Stimulated activated CD8-positive, alpha-beta memory T cell treated with anti-CD3 and anti-CD28 coated beads, Interleukin-4, amount 100 ng/mL, for 24 hours (primary cell): ENCODE measurements at regions not wholly inside any gene's neighbourhood (a gene's known extent, or its start where the extent isn't known, plus 50 kb on each side); places are given as distances from the start of the nearest gene placed in this dataset.

Experiments
- DNase-seq: peaks from one replicate; pipeline ENCODE4 v3.0.0-alpha.2; 2020; ENCODE audit warnings: low read depth

DNA sequence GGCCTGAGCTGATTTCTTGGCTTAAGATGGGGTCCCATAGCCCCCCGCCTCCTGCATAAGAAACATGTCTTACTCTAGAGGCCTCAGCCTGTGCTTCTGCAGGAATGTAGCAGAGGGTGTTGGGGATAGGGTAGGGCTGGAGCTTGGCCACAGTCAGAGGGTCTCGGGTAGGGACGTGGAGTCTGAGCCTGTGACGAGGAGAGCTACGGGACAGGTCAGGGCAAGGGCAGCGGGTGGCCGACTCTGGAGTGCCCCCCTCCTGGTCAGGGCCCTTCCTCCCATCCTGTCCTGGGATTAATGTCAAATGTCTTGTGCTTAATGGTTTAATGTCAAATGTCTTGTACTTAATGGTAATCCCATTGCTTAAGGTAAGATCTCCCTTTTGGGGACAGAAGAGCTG lies 130.4 kb downstream of the GLI2 start:
- DNase-seq, result no peak

DNA sequence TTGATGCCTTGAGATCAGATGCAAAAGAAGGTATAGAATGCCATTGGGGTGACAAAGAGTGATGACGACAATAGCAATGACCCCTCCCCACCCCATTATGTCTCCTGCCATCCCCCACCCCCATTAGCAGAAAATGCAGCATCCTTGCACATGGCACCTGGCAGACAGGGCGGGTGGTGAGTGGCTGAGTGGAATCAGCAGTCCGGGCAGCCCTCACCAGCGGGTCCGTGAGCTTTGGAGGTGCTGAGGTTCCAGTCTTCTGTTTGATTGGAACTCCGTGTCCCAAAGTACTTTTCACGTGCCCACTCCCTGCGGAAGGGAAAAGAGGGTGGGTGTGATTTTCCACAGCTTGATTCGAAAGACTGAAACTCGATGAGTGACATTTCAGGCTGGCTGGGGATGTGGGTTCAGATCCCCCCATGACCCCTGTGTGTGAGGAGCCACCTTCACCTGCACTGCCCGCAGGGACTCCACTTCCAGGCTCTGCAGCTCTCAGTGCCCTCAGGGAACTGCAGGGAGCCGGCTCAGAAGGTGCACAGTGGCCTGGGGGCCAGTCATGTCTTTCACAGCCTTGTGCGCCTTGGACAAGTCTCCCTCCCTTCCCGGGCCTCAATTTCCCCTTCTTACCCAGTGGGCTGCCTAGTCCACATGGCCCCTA lies 130.9 kb downstream of the GLI2 start:
- DNase-seq, result no peak

DNA sequence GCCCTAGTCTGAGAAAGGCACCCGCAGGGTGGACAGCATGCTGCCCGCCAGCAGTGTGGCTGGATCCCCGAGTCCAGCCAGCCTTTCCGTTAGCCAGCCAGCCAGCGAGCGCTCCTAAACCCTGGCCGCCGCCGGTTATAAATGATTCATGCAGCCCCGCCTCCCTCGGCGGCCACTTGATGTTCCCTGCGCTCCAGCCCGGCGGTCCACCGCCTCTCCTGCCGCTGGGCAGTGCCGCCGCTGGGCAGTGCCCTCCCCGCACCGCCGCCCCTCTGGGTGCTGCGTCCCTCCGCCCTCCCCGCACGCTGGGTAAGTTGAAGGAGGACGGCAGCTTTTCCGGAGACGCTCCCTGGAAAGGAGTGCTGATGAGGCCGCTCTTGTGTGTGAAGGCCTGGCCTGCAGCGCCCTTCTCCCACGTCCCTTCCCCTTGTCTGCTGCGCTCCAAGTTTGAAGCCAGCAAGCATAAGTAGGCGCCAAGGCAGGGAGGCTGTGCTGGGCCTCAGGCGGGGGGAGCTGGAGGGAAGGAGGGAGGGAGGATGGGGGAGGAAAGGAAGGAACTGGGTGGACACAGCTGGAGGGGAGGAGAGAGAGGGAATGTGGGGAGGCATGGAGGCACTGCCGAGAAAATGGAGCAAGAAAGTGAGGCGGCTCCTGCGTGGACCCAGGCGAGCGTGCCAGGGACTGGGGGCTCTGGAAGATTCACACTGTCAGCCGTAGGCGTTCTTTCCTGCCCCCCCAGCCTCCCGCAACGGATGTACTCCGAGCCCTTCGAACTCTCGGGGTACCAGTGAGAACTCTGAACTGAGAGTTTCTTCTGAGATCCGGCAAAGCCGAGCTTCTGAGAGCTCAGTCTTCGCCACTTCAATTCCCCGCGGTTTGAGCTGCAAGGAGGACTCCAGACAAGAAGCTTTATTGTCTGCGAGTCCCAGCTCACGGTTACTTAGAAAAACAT lies 131.9 kb downstream of the GLI2 start:
- no peak for DNase-seq

DNA sequence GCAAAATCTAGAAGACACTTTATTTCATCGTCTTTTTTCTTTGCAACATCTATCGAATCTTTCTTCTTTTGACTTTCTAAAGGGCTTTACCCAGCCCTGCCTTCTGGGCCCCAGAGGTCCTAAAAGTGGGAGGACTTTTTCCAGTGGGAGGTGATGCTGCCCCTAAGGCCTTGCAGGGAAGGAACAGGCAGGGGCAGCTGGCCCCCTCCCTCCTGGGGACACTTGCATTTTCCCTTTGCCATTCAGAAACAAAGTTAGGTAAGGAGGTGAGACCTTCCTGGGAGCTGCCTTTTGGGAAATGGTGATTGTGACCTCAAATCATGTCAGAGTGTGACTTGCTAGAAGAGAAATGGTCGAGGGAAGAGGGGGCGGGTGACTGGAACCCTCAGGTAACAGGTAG lies 132.7 kb downstream of the GLI2 start:
- no peak for DNase-seq

DNA sequence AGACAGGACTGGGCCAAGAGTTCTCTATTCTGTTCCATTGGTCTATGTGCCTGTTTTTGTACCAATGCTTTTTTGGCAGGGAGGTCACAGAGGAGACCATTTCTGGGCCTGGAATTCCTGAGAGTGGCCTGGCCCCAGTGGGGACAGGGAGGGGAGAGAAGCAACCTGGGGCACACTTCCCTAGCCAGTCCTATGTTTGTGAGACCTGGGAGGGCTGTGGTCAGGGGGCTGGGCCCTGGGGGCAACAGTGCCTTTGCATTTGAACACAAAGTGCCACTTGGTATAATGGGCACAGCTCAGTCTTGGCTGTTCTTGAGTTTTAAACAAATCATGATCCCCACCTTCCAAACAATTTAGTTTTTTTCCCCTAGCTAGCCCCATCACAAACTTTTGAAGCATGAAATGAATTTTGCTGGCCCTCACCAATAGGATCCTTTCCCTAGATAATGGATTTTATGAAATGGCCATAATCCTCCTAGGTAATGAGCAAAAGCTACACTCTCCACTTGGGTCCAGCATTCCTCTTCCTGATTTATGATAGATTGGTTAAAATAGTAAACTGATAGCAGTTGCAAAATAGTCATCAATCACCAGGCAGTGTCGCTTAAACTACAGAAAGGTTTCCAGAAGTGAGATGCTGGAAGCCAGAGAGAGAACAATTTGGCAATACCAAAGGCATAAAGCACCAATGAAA lies 133.5 kb downstream of the GLI2 start:
- no peak for DNase-seq

DNA sequence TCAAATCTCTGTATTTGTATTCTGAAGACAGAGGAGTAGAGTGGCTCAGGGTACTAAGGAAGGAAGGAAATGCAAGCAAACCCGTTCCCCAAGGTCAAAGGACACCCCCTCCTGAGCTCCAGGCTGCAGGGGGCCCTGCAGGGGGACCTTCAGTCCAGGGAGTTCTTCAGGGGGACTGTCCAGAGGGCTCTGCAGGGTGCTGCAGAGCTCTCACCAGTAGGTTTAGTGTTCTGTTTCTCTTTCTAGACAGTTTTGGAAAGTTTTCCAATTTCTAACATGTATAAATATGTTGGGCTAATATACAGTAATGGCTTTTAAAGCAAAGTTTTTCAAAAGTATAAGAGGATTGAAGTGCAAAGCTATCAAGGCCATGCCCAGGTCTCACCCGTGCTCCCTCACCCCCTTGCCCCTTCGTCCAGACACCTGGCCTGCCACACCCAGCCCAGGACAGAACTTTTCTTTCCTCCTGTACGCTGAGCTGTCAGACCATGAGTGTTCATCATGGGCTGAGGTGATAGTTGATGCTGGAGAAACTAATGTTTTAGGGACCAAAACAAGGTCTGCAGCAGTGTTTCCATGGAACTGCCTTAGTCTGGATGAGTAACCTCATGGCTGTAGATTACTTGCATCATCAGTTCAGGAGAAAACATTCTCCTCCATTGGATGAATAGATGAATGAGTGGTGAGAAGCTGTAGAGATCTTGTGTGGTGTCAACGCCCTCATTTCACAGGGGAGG lies 134.2 kb downstream of the GLI2 start:
- DNase-seq, result no peak

DNA sequence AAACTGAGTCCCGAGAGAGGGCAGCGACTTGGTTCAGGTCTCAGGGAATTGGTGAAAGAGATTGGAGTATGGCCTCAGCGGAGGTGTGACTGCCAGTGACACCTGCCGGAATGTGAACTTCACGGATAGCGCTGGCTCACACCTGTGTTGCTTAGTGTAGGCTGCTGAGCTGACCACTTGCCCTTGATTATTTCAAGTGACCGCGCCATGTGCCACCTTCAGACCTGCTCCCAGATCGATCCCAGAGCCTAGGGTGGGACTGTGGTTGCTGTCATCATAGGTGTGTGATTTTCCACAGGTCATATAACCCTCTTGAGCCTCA lies 134.8 kb downstream of the GLI2 start:
- no peak for DNase-seq

DNA sequence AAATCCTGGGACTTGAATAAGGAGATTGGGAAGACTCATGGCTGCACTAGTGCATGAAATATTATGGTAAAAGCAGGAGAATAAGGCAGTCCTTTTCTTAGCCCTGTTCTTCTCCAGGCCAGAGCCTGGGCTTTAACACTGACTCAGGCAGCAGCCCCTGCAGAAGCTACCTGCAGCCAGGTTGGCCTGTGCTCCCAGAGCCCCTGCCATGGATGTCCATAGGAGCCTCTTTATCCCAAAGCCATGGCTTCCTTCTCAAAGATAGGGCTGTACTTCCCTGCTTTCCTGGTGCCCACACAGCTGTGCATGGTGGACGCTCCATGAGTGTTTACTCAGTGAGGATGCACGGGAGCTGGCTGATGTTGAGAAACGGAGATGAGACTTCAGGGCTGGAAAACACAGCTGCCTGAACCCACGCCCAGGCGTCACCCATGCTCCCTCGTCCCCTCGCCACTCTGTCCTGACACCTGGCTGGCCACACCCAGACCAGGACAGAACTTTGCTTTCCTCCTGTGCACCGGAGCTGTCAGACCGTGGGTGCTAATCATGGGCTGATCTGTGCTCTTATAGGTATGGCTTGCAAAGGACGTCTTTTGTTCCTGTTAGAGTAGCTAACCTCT lies 135.5 kb downstream of the GLI2 start:
- DNase-seq, result no peak

DNA sequence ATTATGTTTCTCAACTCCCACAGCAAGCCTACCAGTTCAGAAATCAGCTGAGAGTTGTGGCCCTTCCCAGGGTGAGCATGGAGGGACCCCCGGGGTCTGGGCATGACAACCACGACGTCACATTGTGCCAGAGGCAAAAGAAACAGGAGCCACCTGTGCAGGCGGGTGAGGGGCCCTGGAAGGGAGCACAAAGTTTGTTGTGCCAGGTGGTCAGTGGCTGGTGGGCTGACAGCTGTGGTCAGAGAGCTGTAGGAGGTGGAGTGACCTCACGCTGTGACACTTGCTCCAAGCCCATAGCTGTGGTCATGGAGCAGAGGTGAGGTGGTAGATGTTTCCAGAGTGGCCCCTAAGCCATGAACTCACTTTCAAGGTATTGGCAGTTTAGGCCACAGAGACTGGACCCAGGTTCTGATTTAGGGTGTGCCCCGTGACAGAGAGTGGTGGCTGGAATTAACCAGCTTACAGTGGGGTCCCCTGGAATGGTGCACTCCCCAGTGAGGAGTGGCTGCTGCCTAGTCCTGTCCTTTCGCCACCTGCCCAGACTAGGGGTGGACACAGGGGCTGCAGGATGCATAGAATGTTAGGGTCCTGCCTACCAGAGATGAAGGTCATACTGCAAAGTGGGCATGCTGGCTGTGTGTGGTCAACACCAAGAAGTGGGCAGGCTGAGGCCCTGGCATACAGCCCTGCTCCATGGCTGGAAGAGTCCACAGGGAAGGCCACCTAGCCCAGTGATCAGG lies 136.4 kb downstream of the GLI2 start:
- DNase-seq, result no peak

DNA sequence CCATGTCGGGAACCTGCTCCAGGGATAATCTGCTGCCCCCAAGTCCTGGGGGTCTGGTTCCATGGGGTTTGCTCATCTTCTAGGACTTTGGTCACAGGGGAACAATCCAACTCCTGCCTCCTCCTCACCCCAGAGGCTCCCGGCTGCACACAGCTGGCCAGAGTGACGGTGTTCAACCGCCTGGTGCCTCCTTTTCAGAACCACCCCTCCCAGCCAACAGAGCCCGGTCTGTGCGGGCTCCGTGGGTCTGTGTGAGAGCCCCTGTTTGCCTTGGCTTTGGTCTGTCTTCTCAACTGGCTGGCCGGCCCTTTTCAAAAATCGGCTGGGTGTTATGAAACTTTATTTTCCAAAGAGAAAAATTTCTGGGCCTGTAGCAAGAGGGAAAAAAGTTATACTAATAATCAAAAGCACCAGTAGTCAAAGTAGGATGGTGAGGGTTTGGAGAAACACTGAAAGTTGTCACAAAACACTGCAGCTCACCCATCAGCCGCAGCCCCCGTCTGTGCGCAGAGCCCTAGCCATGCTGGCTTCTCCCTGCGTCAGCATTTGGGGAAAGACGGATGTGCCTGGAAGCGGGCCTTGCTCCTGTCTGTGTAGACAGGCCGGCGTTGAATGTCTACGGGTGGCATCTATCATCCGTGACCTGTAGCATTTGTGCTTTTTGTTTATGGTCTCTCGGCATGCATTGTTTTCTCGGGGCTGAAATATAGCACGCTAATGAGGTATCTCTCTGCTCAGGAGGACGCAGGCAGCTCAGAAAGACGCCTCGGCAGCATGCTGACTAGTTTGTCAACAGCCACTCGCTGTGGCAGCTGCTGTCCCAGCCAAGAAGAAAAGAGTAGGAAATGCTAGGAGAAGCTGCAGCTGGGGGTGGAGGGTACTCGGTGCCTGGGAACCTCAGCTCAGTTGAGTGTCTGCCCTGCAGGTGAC lies 138.6 kb downstream of the GLI2 start:
- DNase-seq, result no peak

DNA sequence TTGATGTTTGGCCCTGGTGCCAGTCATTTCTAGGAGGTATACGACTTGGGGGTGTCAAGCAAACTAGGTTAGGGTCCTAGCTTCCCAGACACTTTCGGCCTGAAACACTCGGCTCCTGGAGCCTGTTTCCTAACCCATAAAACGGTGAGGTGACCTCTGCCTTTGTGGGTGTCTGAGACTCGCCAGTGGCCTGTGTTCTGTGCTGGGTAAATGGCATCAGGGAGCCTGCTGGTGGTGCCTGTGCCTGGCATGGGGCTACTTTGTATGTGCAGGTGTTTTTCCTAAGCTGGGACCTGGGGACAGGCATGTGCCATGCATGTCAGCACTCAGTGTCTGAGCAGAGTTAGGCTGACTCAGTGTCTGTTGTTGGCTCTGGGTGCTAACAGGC lies 139.2 kb downstream of the GLI2 start:
- DNase-seq, result no peak

DNA sequence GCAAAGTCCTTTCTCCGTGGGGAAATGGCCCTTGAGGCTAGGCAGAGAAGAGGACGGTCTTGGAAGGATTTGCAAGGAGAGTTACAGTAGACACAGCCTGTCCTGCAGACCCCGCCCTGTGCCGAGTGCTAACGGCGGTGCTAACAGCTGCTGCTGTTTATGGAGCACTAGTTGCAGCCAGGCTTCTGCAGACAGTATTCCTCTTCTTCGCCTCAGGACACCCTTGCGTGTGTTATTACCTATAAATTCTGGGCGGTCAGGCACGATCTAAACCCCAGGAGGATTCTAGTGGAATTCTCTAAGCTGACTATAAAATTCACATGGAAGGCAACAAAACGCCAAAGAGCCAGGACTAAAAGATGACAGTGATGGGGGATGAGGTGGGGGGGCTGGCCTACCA lies 139.8 kb downstream of the GLI2 start:
- DNase-seq, result no peak

DNA sequence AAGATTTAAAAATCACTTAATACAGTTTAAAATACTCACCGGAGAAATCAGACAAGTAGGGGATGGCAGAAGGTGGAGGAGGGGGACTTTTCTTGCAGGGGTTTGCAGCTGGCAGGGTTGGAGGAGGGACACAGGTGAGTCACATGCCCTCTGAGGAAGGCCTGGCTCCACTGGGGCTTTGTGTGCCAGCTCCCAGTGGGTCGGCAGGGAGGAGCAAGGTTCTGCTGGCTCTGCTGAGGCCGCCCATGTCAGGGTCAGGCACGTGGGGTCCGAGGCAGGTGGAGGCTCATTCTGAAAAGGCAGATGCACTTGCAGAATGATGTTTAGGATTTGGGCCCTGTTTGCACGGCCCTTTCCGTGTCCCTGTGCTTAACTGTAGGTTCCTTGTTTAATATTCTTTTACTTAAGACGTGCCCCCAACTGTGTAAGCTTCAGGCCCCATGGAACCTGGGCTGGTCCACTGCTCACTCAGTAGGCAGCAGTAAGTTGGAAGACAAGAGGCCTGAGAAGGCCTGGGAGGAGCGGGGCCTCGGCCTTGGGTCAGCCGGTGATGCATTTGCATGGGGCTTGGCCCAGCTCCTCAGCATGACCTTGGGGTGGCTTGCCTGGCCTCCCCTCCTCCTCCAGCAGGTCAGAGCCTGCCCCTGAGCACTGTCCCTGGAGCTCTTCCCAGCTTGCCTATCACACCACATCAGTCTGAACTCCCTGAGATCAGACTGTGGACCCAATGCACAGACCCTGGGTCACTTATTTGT lies 141.0 kb downstream of the GLI2 start:
- DNase-seq, result no peak

DNA sequence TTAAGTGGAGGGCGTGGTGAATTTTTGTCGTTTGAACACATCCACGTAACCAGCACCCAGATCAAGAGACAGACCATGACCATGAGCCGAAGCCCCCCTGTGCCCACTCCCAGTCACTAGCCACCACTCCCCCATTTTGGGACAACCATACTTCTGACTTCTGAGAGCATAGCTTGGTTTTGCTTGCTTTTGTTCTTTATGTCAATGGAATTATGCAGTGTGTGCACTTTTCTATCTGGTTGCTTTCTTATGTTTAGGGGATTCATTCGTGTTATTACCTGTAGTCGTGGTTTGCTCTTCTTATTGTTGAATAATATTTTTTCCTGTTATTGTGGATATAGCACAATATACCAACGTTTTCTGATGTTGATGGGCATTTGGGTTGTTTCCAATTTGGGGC lies 141.7 kb downstream of the GLI2 start:
- DNase-seq, result no peak

DNA sequence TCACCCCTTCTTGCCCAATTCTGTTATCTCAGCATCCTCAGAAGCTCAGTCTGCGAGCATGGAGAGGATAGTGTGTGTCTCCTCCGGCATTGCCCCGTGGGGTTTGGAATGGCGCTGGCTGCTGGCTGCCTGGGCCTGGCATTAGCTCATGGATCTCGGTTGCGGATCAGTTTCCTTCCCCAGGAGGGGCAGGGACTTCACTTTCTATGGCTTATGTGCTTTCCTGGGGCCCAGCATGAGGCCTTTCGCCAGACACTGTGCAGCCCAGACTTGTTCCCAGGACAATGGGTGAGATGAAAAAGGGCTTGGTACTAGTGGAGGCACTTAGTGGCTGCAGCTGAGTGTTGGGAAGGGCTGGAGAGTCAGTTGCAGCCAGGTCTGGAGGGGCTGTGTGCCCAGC lies 143.3 kb downstream of the GLI2 start:
- no peak for DNase-seq

DNA sequence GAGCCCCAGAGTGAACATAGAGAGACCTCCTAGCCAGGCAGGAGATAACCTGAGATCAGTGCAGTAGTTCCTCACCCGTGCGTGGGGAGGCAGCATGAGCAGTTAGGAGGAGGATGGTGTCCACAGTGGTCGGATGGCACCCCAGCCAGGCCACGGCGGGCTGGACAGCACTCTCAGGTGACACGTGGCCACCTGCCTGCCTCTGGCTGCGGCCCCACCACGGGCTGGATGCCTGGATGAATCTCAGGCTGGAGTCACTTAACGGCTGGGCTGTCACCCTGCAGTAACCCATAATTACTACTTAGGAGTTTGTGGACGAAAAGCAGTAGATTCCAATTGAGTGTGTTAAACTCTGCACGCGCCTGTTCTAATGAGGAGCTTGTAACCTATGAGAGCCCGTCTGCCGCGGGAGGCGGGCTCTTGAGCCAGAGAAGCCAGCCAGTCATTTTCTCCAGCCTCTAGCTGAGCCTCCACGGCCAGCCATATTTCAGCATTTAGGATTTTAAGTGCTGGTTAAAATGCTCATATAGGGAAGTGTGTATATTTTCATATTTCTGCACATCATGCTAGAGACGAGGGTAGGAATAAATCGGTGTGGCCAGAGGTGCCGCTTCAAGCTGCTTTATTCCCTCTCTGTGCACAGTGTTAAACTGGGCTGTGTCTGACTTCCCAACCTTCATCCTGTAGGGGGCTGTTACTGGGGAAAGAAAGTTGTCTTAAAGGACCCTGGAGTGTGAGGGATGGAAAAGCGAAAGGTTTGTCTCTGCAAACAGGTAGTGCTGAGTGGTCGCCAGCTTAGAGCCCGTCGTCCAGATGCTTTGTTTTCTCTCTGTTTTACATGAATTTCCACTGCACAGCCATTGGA lies 144.0 kb downstream of the GLI2 start:
- DNase-seq, result no peak

DNA sequence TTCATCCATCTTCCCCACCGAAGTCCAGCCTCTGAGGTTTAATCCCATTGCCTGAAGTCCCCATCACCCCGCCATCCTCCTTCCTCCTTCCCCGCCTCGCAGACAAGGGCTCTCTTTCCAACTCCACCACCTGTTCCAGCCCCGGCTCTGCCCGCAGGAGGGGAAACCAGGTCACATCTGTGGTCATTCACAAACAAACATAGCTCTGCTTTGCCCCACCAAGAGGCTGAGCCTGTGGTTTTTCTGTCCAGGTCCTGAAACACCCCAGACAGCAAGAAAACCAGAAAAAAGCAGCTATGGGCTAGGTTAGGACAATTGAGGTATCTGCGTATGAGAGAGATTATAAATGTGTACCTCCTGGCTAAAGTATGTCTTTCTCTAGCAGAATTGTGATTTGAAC lies 144.7 kb downstream of the GLI2 start:
- DNase-seq, result no peak

DNA sequence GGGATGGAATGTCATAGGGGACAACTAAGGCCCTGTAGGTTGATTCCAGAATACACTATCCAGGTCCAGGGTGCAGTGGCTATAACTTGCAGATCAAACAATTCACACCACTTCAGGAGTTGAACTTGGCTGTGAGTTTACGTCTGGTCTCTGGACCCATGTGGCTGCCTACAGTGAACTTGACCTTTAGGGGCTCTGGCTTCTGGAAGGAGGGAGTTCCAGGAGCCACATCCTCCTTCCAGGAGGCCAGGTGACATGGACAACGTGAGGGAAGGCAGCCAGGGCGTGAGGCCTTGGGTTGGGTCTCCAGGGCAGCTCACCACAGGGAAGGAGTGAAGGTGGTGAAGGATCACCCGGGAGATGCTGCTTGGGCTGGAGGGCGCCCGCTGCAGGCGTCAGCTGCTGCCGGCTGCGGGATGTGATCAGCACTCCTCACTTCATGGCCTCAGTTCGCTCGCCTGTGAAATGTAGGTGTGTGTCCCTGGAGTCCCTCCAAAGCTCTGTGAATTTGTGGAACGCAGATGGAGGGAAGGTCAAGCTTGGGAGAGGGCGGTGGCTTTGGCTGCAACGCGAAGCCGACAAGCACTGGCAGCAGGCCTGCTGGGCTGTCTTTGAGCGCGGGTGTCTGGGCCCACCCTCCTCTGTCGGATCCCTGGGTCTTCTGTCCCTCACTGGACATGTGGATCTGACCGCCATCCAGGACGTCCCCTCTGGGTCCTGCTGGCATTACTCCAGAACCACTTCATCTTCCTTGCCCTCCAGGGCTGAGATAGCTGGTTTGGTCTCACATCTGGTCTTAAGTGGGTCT lies 146.5 kb downstream of the GLI2 start:
- DNase-seq, result no peak
